ENCODE measurements at regions not wholly inside any gene's neighbourhood (a gene's known extent, or its start where the extent isn't known, plus 50 kb on each side); places are given as distances from the start of the nearest gene placed in this dataset.

- TF ChIP-seq PBX3 (CRISPR knock-in tag; IDR thresholded peaks at IDR 0.05; ENCODE audit: borderline replicate concordance) (no peak), NRL (CRISPR knock-in tag; IDR thresholded peaks at IDR 0.05; ENCODE audit: borderline replicate concordance) (no peak), RAD21 (CRISPR knock-in tag; IDR thresholded peaks at IDR 0.05) (no peak), ESRRA (CRISPR knock-in tag; IDR thresholded peaks at IDR 0.05; ENCODE audit: low read depth) (no peak), YY1 (IDR thresholded peaks at IDR 0.05; ENCODE audit: insufficient read depth, insufficient replicate concordance, low read depth, low read length) (no peak), RNF2 (conservative IDR thresholded peaks at IDR 0.05; ENCODE audit: low read depth) (no peak), ZNF234 (CRISPR knock-in tag; conservative IDR thresholded peaks at IDR 0.05) (no peak), NFYB (CRISPR knock-in tag; IDR thresholded peaks at IDR 0.05) (no peak), DPF2 (CRISPR knock-in tag; IDR thresholded peaks at IDR 0.05; ENCODE audit: borderline replicate concordance, low read depth) (no peak), MEIS1 (CRISPR knock-in tag; IDR thresholded peaks at IDR 0.05; ENCODE audit: borderline replicate concordance) (no peak), MAX (IDR thresholded peaks at IDR 0.05) (no peak)
Observed at GRCh38 chr15:47514200-47514652, 203.1 kb upstream of the SEMA6D start.
